ENCODE measurements at regions not wholly inside any gene's neighbourhood (a gene's known extent, or its start where the extent isn't known, plus 50 kb on each side); places are given as distances from the start of the nearest gene placed in this dataset.

DNA sequence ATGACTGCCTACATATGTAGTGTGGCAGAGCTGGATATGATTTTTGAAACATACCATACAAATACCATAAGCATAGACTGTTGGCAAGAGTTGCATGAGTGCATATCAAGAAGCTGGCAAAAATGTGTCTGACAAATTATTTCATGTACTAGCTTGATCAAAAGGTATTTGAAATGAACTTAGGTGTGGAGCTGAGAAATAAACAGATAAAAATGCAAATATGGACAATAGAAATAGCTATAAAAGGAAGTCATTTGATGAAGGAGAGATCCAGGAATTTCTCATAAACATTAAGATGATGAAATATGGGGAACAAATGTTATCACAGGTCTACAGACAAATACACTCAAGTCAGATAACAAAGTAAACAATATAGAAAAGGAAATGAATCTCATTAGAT is 609.1 kb downstream of the PTPRC start:
- TF ChIP-seq, protein P1, sequence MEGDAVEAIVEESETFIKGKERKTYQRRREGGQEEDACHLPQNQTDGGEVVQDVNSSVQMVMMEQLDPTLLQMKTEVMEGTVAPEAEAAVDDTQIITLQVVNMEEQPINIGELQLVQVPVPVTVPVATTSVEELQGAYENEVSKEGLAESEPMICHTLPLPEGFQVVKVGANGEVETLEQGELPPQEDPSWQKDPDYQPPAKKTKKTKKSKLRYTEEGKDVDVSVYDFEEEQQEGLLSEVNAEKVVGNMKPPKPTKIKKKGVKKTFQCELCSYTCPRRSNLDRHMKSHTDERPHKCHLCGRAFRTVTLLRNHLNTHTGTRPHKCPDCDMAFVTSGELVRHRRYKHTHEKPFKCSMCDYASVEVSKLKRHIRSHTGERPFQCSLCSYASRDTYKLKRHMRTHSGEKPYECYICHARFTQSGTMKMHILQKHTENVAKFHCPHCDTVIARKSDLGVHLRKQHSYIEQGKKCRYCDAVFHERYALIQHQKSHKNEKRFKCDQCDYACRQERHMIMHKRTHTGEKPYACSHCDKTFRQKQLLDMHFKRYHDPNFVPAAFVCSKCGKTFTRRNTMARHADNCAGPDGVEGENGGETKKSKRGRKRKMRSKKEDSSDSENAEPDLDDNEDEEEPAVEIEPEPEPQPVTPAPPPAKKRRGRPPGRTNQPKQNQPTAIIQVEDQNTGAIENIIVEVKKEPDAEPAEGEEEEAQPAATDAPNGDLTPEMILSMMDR (conservative IDR thresholded peaks at IDR 0.05; ENCODE audit: low read depth, low read length): no peak
- TF ChIP-seq EZH2 (IDR thresholded peaks at IDR 0.05; ENCODE audit: borderline replicate concordance, low read depth, low read length, poor library complexity, severe bottlenecking): no peak

Data from A673 (cell line).